HAP-1 (cell line): ENCODE measurements at regions not wholly inside any gene's neighbourhood (a gene's known extent, or its start where the extent isn't known, plus 50 kb on each side); places are given as distances from the start of the nearest gene placed in this dataset.

ENCODE experiments used
- DNase-seq, 2 experiments: peaks; one replicate each; pipeline ENCODE4 v3.0.0-alpha.2; 2016 to 2020; ENCODE audit warnings: low spot score in 2 of 2
- H3K27me3 ChIP-seq: fragments of 250-450 bp; sonication (Bioruptor Pico); 2 replicates; pipeline ENCODE4 v1.5.1; 2020; ENCODE audit warnings: low read depth, mild to moderate bottlenecking, moderate library complexity
- H3K36me3 ChIP-seq: fragments of 250-450 bp; sonication (Bioruptor Pico); replicated peaks from 2 replicates; pipeline ENCODE4 v1.5.1; 2020; ENCODE audit warnings: mild to moderate bottlenecking
- H3K4me1 ChIP-seq: fragments of 250-450 bp; sonication (Bioruptor Pico); 2 replicates; pipeline ENCODE4 v1.5.1; 2020; ENCODE audit warnings: mild to moderate bottlenecking
- H3K4me3 ChIP-seq: fragments of 250-450 bp; sonication (Bioruptor Pico); 2 replicates; pipeline ENCODE4 v1.5.1; 2020; ENCODE audit warnings: mild to moderate bottlenecking, moderate library complexity
- H3K9me3 ChIP-seq: fragments of 250-450 bp; sonication (Bioruptor Pico); 2 replicates; pipeline ENCODE4 v1.5.1; 2020; ENCODE audit warnings: mild to moderate bottlenecking, moderate library complexity
- in situ Hi-C: fragments of 300-500 bp; cut with MboI; formaldehyde crosslinking; loops from 3 replicates; pipeline ENCODE4 v1.14.3; 2020; ENCODE audit warnings: low sequenced_read_pairs, inconsistent platforms, mixed read lengths

DNA sequence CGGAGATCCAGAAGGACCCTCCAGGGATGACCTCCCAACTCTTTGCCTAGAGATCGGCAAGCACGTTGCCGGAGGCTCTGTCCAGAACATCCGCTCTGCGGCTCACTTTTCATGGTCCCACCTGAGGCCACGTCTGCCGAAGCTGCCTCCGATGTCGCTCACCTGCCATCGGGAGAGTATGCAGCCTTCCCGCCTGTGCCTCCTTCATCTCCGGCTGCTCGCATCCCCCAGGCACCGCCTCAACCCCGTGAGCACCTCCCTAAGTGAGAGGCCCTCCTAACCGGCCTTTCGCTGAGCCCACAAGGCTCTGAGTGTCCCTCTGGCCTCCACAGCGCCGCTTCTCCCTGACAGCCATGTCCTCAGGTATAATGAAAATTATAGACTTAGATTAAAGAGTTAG, 275.1 kb downstream of the EFNB2 start:
- DNase-seq: no peak
- no peaks in the 10 kb centered on the region for H3K27me3 ChIP-seq
- no peaks in the 10 kb centered on the region for H3K36me3 ChIP-seq
- in situ Hi-C loops: no loop called here
- no peaks in the 10 kb centered on the region for H3K4me1 ChIP-seq
- no peak overlapping the region for H3K4me3 ChIP-seq
- no peaks in the 10 kb centered on the region for H3K9me3 ChIP-seq

DNA sequence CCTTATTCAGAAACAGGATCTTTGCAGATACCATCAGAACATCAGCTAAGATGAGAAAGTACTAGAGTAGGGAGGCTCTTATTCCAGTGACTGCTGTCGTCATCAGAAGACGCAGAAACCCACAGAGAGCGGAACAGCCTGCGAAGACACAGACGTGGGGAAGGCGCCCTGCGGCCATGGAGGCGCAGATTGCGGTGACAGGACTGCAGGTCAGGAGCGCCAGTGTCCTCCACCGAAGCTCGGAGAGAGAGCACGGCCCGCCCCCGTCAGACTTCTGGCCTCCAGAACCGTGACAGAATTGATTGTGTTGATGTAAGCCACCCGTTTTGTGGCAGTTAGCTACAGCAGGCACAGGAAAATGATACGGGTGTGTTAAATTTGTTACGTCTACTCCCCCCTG, 275.5 kb downstream of the EFNB2 start:
- H3K4me1 ChIP-seq: no peaks in the 10 kb centered on the region
- no peaks in the 10 kb centered on the region for H3K9me3 ChIP-seq
- DNase-seq: no peak
- H3K4me3 ChIP-seq: no peak overlapping the region
- in situ Hi-C loops: no loop called here
- no peaks in the 10 kb centered on the region for H3K36me3 ChIP-seq
- no peaks in the 10 kb centered on the region for H3K27me3 ChIP-seq

DNA sequence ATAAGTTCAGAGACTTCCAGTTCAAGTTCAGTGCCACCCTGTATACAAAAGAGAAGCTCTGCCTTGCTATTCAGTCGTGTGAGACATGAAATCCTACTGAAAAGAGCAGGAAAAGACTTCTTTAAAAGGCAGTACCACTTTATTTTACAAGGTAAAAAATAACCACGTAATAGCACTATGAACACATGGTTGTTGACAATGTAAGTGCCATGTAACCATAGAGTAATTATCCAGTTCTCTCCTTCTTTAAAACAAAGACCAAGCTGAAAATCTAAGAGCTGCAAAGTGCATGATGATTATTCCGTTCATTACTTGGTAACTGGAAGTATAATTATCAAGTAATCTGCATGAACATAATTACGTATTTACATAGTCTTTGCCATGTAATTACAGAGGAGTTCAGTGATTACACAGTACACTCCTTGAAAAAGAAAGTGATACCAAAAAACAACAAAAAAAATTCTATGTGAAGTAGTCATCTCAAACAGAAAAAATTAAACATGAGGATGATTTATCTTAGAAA, 288.7 kb downstream of the EFNB2 start:
- no peak for DNase-seq
- H3K4me1 ChIP-seq: no peaks in the 10 kb centered on the region
- H3K4me3 ChIP-seq: no peak overlapping the region
- in situ Hi-C loops: no loop called here
- H3K36me3 ChIP-seq: no peaks in the 10 kb centered on the region
- H3K27me3 ChIP-seq: no peaks in the 10 kb centered on the region
- H3K9me3 ChIP-seq: no peaks in the 10 kb centered on the region

DNA sequence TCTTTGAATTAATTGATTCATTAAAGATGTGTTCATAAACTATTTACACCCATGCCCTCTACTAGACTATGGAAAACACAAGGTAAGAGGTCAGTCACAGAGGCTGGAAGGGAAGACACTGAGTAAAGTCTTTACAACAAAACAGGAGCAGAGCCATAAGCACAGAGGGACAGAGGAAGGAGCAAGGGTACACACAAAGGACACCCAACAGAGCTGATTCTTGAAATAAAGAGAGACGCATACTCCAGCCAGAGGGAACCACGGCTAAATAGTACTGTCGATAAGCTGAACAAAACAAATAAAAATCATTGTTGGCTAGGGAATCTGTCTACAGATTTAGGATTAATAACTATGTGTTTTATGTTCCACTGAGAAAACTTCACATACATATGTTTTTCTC, 289.2 kb downstream of the EFNB2 start:
- H3K36me3 ChIP-seq: no peaks in the 10 kb centered on the region
- no peaks in the 10 kb centered on the region for H3K27me3 ChIP-seq
- no peaks in the 10 kb centered on the region for H3K4me1 ChIP-seq
- no peaks in the 10 kb centered on the region for H3K9me3 ChIP-seq
- no peak for DNase-seq
- in situ Hi-C loops: no loop called here
- H3K4me3 ChIP-seq: no peak overlapping the region

DNA sequence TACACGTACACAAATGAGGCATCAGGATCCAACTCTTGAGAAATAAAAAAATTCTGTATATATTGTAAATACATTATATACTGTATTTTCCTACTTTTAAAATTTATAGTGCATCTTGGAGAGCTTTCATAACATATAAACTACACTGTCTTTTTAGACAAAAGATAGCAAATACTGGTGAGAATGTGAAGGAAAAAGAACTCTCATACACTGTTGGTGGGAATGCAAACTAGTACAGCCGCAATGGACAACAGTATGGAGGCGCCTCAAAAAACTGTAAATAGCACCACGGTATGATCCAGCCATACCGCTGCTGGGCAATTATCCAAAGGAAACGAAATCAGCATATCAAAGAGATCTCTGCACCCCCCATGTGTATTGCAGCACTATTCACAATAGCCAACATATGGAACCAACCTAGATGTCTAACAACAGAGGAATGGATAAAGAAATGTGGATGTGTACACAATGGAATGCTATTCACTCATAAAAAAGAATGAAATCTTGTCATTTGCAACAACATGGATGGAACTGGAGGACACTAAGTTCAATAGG, 292.4 kb downstream of the EFNB2 start:
- no peak for DNase-seq
- no peaks in the 10 kb centered on the region for H3K27me3 ChIP-seq
- H3K9me3 ChIP-seq: no peaks in the 10 kb centered on the region
- H3K36me3 ChIP-seq: no peaks in the 10 kb centered on the region
- in situ Hi-C loops: no loop called here
- no peak overlapping the region for H3K4me3 ChIP-seq
- H3K4me1 ChIP-seq: no peaks in the 10 kb centered on the region

DNA sequence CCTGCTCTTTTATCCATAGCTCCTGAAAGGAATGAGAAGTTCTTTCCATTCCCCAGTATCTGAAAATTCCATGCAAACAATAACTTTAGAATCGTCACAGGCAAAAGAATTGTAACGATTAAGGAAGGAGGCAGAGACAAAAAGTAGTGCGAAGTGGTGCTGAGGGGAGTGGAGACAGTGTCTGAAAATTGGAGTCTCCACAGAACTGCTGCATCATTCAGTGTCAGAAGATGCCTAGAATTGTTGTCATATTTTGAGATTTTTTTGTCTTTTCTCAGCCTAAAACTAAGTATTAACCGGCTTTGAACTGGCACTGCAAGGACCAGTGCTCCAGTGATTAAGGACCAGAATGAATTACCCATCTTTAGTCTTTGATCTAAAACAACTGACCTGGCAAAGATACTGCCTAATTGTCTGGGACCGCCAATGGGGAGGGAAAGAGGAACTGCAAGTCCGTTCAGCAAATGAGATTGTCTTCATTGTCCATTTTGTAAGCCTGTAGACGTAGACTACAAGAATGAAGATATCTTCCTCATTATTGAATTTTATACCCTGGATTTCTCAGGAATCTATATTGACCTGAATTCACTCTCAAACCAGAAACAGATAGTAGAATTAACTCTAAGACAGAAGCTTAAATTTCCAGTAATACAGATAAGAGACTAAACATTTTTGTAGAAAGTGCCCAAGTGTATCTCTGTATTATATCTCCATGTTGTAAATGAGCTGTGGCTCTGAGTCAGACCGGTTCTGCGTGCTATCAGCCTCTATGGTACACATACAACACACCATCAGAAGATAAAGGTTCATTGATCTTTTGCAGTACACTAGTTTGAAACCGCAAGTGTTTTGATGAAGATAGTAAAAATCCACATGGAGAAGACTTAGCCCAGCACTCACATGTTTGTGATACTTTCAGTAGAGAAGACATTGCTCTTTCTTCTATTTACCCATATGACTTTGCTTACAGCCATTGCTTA, 293.2 kb downstream of the EFNB2 start:
- Histone ChIP-seq H3K36me3 (no peaks in the 10 kb centered on the region), H3K27me3 (no peaks in the 10 kb centered on the region), H3K4me1 (no peaks in the 10 kb centered on the region), H3K4me3 (no peak overlapping the region), H3K9me3 (no peaks in the 10 kb centered on the region)
- in situ Hi-C loops: no loop called here
- no peak for DNase-seq

DNA sequence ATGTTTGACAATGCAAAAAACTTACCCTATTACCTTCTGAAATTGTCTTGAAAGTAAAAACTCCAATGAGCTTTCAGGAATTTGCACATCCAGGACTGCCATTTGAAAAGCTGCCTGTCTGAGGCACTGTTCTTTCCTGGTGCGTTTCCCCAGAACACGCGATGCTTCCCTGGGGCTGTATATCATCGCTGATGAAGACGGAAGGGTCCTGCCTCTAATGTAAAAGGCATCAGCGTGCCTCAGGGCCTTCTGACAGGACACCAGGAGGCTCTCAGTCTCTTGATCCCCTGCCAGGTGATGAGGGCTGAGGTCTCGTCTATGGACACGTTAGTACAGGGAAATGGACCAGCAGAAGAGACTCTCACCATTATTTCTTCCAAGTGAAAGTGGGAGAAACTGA, 296.8 kb downstream of the EFNB2 start:
- Histone ChIP-seq H3K36me3 (no peaks in the 10 kb centered on the region), H3K27me3 (no peaks in the 10 kb centered on the region), H3K9me3 (no peaks in the 10 kb centered on the region), H3K4me3 (no peak overlapping the region), H3K4me1 (no peaks in the 10 kb centered on the region)
- in situ Hi-C loops: no loop called here
- DNase-seq: no peak

DNA sequence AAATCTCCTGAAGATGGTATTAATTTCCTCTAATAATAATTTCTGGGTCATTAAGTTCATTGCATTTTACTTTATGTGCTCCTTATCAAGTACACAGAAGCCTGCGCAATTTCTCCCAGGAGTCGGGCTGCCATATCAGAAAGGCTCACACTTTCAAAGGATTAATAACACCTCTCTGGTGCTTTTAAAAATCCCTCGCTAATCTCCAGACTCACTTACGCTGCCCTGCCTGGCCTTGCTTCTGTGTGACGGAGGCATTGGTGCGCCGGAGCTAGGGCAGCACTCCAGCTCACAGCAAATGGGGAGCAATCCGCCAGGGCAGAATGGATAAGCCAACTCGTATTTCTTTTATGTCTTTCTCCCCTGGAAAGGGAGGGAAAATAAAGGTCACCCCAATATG, 300.8 kb downstream of the EFNB2 start:
- in situ Hi-C loops: no loop called here

DNA sequence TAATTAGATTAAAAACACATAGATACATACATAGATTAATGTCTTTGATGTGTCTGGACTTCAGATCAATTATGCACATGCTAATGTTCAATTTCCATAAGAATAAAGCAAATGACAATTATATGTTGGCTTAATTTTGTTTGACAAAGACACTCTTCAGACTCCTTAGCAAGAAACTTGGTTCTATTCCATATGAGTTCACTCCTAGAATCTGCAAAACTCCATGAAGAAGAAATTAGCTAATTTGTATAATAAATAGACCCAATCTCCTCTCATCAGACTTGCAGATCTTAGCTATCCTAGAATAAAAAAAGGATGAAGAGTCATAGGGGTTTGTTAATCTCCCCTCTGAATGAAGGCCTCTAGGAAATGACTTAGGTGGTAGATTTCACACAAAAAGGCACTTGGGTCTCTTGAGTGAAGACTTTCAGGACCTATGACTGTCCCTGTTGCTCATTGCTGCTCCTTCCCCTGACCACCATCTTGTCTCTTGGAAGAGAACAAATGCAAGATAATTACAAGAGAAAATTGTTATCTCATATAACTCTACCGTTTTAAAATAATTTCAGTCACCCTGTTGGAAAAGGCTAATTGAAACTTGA, 302.2 kb downstream of the EFNB2 start:
- Histone ChIP-seq H3K4me1 (no peaks in the 10 kb centered on the region), H3K27me3 (no peaks in the 10 kb centered on the region), H3K9me3 (no peaks in the 10 kb centered on the region), H3K36me3 (no peaks in the 10 kb centered on the region), H3K4me3 (no peak overlapping the region)
- in situ Hi-C loops: no loop called here
- no peak for DNase-seq

More for the DNA sequence above, 300.8 kb downstream of the EFNB2 start:
- H3K4me3 ChIP-seq: no peak overlapping the region
- DNase-seq: no peak
- H3K27me3 ChIP-seq: no peaks in the 10 kb centered on the region
- no peaks in the 10 kb centered on the region for H3K9me3 ChIP-seq
- no peaks in the 10 kb centered on the region for H3K4me1 ChIP-seq
- H3K36me3 ChIP-seq: no peaks in the 10 kb centered on the region

DNA sequence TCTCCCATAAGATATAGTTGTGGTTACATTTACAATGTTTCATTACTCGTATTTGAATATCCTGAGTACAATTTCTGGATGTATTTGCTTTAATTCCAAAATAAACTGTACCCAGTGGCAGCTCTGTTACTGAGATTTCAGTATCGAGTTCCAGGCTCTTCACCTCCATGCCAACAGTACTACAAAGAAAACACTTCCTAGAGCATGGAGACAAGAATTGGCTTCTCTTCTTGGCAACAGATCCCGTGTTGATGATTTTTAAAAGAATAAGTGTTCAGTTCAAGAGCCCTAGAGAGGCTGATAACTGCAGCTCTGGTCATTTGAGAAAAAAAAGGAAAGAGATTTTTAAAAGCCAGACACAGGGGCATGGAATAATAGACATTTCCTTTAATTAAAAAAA, 302.8 kb downstream of the EFNB2 start:
- H3K4me1 ChIP-seq: no peaks in the 10 kb centered on the region
- DNase-seq: no peak
- H3K9me3 ChIP-seq: no peaks in the 10 kb centered on the region
- in situ Hi-C loops: no loop called here
- H3K36me3 ChIP-seq: no peaks in the 10 kb centered on the region
- no peak overlapping the region for H3K4me3 ChIP-seq
- H3K27me3 ChIP-seq: no peaks in the 10 kb centered on the region

DNA sequence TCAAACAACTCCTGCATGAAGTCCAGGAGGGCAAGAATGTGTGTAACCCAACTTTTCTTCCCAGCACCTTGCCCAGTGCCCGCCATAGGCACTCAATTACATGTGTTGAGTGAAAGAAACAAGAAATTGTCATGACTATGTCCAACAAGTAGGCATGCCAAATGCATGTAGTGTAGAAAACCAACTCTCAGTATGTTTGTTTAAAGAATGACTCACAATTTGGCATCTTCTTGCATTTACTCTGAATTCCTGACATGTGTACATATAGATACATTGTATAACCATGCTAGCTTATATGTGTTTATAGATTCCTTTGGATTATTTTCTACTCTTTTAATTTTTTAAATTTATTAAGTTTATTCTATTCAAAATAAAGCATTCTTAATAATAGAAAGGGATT, 305.0 kb downstream of the EFNB2 start:
- in situ Hi-C loops: no loop called here
- Histone ChIP-seq H3K36me3 (no peaks in the 10 kb centered on the region), H3K4me1 (no peaks in the 10 kb centered on the region), H3K9me3 (no peaks in the 10 kb centered on the region), H3K27me3 (no peaks in the 10 kb centered on the region), H3K4me3 (no peak overlapping the region)
- DNase-seq: no peak

DNA sequence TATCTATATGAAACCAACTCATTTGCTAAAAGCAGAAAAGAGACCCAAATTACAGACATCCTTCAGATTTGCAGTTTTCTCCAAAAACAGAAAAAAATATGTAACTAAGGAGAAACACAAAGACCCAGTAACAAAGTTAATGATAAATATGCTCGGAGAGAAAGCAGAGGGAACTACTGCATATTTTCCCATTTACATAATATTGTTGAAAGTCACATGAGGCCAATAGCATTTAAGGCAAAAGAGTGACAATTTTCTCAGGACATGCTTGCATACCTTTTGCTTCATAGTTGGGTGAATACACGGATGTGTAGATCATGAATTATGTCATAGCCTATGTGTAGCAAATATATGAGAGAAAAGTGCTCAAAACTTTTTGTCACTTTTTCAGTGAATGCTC, 310.3 kb downstream of the EFNB2 start:
- Histone ChIP-seq H3K4me3 (no peak overlapping the region), H3K9me3 (no peaks in the 10 kb centered on the region), H3K36me3 (no peaks in the 10 kb centered on the region), H3K4me1 (no peaks in the 10 kb centered on the region), H3K27me3 (0 out of 2 replicates have a peak, but pooled peaks cover 3% of the 10 kb centered on the region)
- no peak for DNase-seq
- in situ Hi-C loops: no loop called here

DNA sequence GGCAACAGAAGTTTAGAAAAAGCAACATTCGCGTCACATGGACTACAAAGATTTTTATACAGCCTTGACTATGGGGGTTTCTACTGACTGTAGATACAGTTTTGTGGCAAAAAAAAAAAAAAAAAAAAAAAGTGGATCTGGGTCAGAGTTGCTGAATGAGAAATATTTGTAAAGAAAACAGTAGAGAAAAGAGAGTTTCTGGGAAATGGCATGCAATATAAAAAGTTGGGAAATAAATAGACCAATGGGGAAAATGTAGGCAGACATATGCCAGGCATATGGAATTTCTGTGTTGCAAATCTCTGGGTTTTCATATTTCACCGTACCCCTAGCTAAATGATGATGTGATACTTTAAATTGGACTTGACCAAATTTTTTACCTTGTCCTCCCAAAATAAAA, 315.3 kb downstream of the EFNB2 start:
- no peaks in the 10 kb centered on the region for H3K36me3 ChIP-seq
- no peaks in the 10 kb centered on the region for H3K4me1 ChIP-seq
- in situ Hi-C loops: no loop called here
- 0 out of 2 replicates have a peak, but pooled peaks cover 3% of the 10 kb centered on the region for H3K27me3 ChIP-seq
- no peak overlapping the region for H3K4me3 ChIP-seq
- DNase-seq: no peak
- no peaks in the 10 kb centered on the region for H3K9me3 ChIP-seq
